ENCODE measurements at regions not wholly inside any gene's neighbourhood (a gene's known extent, or its start where the extent isn't known, plus 50 kb on each side); places are given as distances from the start of the nearest gene placed in this dataset.

DNA sequence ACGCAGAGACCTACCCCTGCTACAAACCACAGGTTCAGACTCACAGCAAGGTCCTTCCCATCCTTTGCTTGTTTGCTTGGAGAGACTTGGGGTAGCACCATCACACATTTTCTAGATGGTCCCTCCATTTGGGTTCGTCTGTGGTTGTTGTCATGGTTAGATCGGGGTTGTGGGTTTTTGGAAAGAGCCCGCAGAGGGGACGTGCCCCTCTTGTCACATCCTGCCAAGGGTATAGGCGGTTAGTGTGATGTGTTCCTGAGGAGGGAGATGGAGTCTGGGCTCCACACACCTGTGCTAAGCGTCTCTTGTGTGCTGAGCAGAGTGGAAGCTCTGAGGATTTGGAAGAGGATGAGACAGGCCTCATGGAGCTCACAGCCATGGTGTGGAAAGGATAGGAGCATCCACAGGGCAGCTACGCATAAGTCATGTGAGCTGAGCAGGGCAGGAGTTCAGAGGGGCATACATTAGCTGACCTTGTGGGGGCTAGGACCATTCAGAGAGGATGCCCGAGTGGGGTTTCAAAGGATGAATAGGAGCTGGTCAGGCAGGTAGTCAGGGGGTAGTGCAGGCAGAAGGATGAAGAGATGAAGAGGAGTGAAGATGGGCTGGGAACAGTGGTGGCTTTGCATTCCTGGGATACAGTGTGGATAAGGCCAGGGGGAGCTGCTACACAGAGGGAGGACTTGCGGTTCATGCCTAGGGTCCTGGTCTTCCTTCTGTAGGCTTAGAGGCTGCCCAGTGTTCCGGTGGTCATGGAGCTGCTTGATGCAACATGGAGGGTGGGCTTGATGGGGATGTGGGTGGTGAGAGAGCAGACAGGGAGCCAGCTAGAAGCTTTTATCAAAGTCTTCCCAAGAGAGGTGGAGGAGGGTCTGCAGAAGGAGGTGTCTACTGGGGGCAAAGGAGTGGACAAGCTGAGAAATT, 62.9 kb downstream of the ACKR3 start:
- DNase-seq = no peak
- Histone ChIP-seq H3K4me3 (ENCODE audit: low read depth in 1 of 3, low read length in 3 of 3) (no peak overlapping the region), H3K9me3 (ENCODE audit: control insufficient read depth in 2 of 2, insufficient read depth in 1 of 2, low read depth in 1 of 2, low read length in 1 of 2) (no peaks in the 10 kb centered on the region), H3K4me1 (ENCODE audit: control insufficient read depth in 3 of 3, insufficient read depth in 2 of 3, low read depth in 1 of 3, low read length in 2 of 3) (no peaks in the 10 kb centered on the region), H3K27me3 (ENCODE audit: control insufficient read depth in 3 of 3, insufficient read depth in 3 of 3, low read length in 3 of 3) (no peaks in the 10 kb centered on the region), H3K27ac (ENCODE audit: low read depth in 1 of 3, low read length in 2 of 3) (no peak overlapping the region), H3K36me3 (ENCODE audit: control insufficient read depth in 3 of 3, insufficient read depth in 2 of 3, low read depth in 1 of 3, low read length in 3 of 3) (no peaks in the 10 kb centered on the region)
- WGBS, 3 donors = 79 to 90% (median 88%) methylated on average over 11 of the region's 11 CpGs
- no peak for FAIRE-seq

DNA sequence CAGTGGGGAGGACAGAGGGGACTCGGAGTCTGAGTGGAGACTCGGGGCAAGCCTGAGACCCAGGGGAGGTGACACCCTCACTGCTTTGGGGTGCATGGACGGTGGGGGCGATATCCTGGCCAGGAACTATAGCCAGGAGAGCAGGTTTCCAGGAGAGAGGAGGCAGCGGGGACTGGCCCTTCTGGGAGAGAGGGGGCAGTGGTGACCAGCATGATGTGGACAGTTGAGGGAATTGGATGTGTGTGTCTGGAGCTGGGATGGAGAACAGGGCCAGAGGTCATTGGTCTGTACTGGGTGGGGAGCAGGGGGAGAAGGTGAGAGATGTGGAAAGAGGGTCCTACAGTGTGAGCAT, 63.6 kb downstream of the ACKR3 start:
- WGBS, 3 donors = 66 to 83% (median 70%) methylated on average over 5 of the region's 5 CpGs

DNA sequence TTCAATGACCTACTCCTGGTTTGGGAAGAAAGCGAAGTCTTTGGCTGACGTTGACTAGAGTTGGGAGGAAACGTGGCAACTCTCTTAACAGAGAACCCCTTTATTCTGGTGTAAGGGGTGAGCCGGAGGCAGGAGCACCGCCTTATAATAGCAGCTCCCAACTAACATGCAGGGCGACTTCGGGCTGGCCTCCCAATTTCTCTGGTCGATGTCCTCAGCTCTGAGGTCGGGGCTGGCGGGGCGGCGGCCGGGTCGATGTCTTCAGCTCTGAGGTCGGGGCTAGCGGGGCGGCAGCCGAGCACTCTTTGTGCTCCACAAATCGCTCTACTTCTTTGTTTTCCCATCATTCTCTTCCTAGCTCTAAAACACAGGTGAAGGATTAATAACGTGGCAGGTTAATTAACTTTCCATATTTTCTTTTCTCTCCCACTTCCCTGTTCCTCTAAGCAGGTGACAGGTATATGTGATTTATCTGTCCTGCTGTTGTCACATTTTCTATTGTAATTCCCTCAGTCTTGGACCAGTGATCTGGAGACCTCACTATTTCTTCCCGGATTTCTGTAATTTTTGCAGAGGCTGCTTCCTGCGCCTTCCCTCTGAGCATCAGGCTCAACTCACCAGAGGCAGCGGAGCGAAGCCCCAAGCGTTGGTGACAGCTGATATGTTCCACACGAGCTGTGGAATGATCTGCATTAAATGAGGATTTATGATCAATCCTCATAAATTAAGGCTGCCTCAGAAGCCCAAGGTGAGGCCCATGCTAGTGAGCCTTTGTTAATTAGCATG, 64.3 kb downstream of the ACKR3 start:
- no peaks in the 10 kb centered on the region for H3K27me3 ChIP-seq (ENCODE audit: control insufficient read depth in 3 of 3, insufficient read depth in 3 of 3, low read length in 3 of 3)
- no peak for DNase-seq
- H3K4me3 ChIP-seq (ENCODE audit: low read depth in 1 of 3, low read length in 3 of 3) = no peak overlapping the region
- no peaks in the 10 kb centered on the region for H3K9me3 ChIP-seq (ENCODE audit: control insufficient read depth in 2 of 2, insufficient read depth in 1 of 2, low read depth in 1 of 2, low read length in 1 of 2)
- no peak overlapping the region for H3K27ac ChIP-seq (ENCODE audit: low read depth in 1 of 3, low read length in 2 of 3)
- no peak for FAIRE-seq
- no peaks in the 10 kb centered on the region for H3K4me1 ChIP-seq (ENCODE audit: control insufficient read depth in 3 of 3, insufficient read depth in 2 of 3, low read depth in 1 of 3, low read length in 2 of 3)
- no peaks in the 10 kb centered on the region for H3K36me3 ChIP-seq (ENCODE audit: control insufficient read depth in 3 of 3, insufficient read depth in 2 of 3, low read depth in 1 of 3, low read length in 3 of 3)
- 87 to 91% (median 87%) methylated on average over 26 of the region's 26 CpGs for WGBS, 3 donors

More for the DNA sequence above, 63.6 kb downstream of the ACKR3 start:
- Histone ChIP-seq H3K4me3 (ENCODE audit: low read depth in 1 of 3, low read length in 3 of 3) (no peak overlapping the region), H3K9me3 (ENCODE audit: control insufficient read depth in 2 of 2, insufficient read depth in 1 of 2, low read depth in 1 of 2, low read length in 1 of 2) (no peaks in the 10 kb centered on the region), H3K27me3 (ENCODE audit: control insufficient read depth in 3 of 3, insufficient read depth in 3 of 3, low read length in 3 of 3) (no peaks in the 10 kb centered on the region), H3K4me1 (ENCODE audit: control insufficient read depth in 3 of 3, insufficient read depth in 2 of 3, low read depth in 1 of 3, low read length in 2 of 3) (no peaks in the 10 kb centered on the region), H3K27ac (ENCODE audit: low read depth in 1 of 3, low read length in 2 of 3) (no peak overlapping the region), H3K36me3 (ENCODE audit: control insufficient read depth in 3 of 3, insufficient read depth in 2 of 3, low read depth in 1 of 3, low read length in 3 of 3) (no peaks in the 10 kb centered on the region)
- no peak for DNase-seq
- FAIRE-seq = no peak

DNA sequence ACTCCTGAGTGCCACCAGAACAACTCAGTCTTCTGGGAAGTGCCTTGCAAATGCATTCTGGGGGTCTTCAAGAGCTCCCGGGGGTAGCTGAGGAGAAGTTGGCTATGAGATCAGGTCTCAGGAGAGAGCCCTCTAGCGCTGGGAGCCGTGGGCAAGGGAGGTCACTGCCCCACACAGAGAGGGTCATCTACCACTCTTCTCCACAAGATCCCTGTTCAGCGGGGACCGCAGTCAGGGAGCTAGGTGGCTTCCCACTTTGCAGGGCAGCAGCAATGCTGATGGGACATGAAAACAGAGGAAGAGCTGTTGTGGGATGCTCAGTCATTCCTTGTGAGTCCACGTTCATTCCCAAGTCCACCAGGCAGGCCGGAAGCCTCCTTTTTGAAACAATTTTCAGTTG, 66.6 kb downstream of the ACKR3 start:
- H3K27ac ChIP-seq (ENCODE audit: low read depth in 1 of 3, low read length in 2 of 3) = no peak overlapping the region
- H3K9me3 ChIP-seq (ENCODE audit: control insufficient read depth in 2 of 2, insufficient read depth in 1 of 2, low read depth in 1 of 2, low read length in 1 of 2) = peaks cover 0 to 8% of the 10 kb centered on the region in 2 donors
- 87 to 93% (median 92%) methylated on average over 7 of the region's 7 CpGs for WGBS, 3 donors
- H3K4me1 ChIP-seq (ENCODE audit: control insufficient read depth in 3 of 3, insufficient read depth in 2 of 3, low read depth in 1 of 3, low read length in 2 of 3) = no peaks in the 10 kb centered on the region
- no peak overlapping the region for H3K4me3 ChIP-seq (ENCODE audit: low read depth in 1 of 3, low read length in 3 of 3)
- H3K36me3 ChIP-seq (ENCODE audit: control insufficient read depth in 3 of 3, insufficient read depth in 2 of 3, low read depth in 1 of 3, low read length in 3 of 3) = no peaks in the 10 kb centered on the region
- FAIRE-seq (no peak), DNase-seq (no peak)
- H3K27me3 ChIP-seq (ENCODE audit: control insufficient read depth in 3 of 3, insufficient read depth in 3 of 3, low read length in 3 of 3) = no peaks in the 10 kb centered on the region

DNA sequence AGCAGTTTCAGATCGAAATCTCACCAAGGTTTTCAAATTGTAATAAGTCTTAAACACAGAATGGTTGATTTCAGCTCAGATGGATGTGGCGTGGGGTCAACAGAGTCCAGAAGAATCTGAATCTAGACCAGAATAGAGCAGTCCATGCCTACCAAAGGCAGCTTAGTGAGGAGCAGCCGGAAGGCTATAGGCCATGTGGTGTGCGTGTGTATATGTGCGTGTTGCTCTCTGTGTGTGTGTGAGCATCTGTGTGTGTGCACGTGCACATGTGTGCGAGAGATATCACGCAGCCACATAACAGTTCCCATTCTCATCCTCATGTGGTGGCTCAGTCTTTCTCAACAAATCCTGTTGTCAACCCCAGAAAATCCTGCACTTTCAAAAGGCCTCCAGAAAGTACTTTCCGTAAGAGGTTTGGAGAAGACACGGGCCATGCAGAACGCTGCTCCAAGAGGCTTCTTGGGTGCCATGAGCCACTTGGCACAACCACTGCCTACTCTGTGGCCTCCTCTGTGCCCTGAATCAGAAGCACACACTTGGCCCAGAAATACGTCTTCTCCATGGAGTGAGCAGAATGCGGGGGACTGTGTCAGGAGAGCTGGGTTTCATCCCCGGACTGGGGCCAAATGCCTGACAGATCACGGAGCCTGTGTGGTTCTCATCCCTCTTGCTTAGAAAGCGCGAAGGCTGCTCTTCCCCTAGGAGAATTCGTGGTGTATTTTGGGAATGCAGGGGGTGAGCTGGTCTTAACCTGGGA, 67.3 kb downstream of the ACKR3 start:
- DNase-seq (no peak), FAIRE-seq (no peak)
- no peaks in the 10 kb centered on the region for H3K36me3 ChIP-seq (ENCODE audit: control insufficient read depth in 3 of 3, insufficient read depth in 2 of 3, low read depth in 1 of 3, low read length in 3 of 3)
- H3K27ac ChIP-seq (ENCODE audit: low read depth in 1 of 3, low read length in 2 of 3) = no peak overlapping the region
- no peaks in the 10 kb centered on the region for H3K27me3 ChIP-seq (ENCODE audit: control insufficient read depth in 3 of 3, insufficient read depth in 3 of 3, low read length in 3 of 3)
- H3K4me3 ChIP-seq (ENCODE audit: low read depth in 1 of 3, low read length in 3 of 3) = no peak overlapping the region
- peaks cover 0 to 13% of the 10 kb centered on the region in 2 donors for H3K9me3 ChIP-seq (ENCODE audit: control insufficient read depth in 2 of 2, insufficient read depth in 1 of 2, low read depth in 1 of 2, low read length in 1 of 2)
- no peaks in the 10 kb centered on the region for H3K4me1 ChIP-seq (ENCODE audit: control insufficient read depth in 3 of 3, insufficient read depth in 2 of 3, low read depth in 1 of 3, low read length in 2 of 3)
- WGBS, 3 donors = 90 to 92% (median 92%) methylated on average over 18 of the region's 18 CpGs

DNA sequence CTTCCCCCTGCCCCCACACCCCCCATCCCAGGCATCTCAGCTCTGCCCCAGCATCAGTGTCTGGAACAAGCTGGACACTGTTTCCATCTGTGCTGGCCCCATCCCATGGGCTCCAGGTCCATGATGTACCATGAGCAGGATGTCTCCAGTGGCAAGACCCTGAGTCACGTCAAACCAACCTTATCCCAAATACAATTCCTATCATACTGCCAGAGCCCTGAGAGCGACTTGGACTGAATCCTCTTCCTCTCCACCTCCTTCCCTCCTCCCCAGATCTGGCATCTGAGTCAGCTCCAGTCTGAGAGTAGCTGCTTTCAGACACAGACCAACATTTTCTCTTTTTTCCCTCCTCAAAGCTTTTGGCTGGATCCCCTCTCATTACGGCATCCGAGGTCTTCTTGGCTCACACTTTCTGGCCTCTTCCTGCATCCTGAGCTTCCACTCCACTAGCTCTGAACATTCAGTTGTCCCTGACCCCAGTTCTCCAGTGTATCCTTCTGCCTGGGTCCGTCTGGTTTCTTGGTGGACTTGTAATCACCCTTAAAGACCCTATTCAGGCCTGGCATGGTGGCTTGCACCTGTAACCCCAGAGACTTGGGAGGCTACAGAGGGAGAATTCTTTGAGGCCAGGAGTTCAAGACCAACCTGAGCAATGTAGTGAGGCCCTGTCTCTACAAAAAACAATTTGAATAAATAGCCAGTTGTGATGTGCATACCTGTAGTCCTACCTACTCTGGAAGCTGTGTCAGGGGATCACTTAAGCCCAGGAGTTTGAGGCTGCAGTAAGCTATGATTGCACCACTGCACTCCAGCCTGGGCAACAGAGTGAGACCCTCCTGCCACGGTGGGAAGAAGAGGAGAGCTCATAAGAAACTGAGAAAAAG, 68.3 kb downstream of the ACKR3 start:
- H3K27ac ChIP-seq (ENCODE audit: low read depth in 1 of 3, low read length in 2 of 3) = no peak overlapping the region
- peaks cover 0 to 16% of the 10 kb centered on the region in 2 donors for H3K9me3 ChIP-seq (ENCODE audit: control insufficient read depth in 2 of 2, insufficient read depth in 1 of 2, low read depth in 1 of 2, low read length in 1 of 2)
- H3K4me3 ChIP-seq (ENCODE audit: low read depth in 1 of 3, low read length in 3 of 3) = no peak overlapping the region
- no peak for FAIRE-seq
- WGBS, 3 donors = 69 to 77% (median 71%) methylated on average over 6 of the region's 6 CpGs
- no peak for DNase-seq
- no peaks in the 10 kb centered on the region for H3K27me3 ChIP-seq (ENCODE audit: control insufficient read depth in 3 of 3, insufficient read depth in 3 of 3, low read length in 3 of 3)
- H3K36me3 ChIP-seq (ENCODE audit: control insufficient read depth in 3 of 3, insufficient read depth in 2 of 3, low read depth in 1 of 3, low read length in 3 of 3) = no peaks in the 10 kb centered on the region
- peaks cover 0 to 1% (median 0%) of the 10 kb centered on the region in 3 donors for H3K4me1 ChIP-seq (ENCODE audit: control insufficient read depth in 3 of 3, insufficient read depth in 2 of 3, low read depth in 1 of 3, low read length in 2 of 3)

DNA sequence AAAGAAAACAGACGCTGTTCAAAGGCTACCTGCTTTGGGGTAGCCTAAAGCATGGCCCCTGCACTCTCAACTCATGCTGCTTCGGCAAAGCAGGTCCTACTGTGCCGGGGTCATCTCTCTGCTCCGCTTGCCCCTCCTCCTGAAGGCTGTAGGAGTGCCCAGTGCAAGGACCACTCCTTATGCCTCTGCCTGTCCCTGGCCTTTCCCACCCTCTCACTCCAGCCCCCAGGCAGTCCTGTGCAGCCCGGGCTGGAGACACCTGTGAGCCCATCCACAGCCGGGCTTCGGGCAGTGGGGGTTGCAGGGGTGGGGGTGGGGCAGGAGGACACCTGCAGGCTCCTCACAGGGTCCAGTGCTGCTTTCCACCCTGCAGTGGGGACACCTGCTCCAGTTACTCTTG, 69.1 kb downstream of the ACKR3 start:
- H3K27me3 ChIP-seq (ENCODE audit: control insufficient read depth in 3 of 3, insufficient read depth in 3 of 3, low read length in 3 of 3) = no peaks in the 10 kb centered on the region
- FAIRE-seq (no peak), DNase-seq (no peak)
- peaks cover 0 to 19% of the 10 kb centered on the region in 2 donors for H3K9me3 ChIP-seq (ENCODE audit: control insufficient read depth in 2 of 2, insufficient read depth in 1 of 2, low read depth in 1 of 2, low read length in 1 of 2)
- peaks cover 0 to 4% (median 0%) of the 10 kb centered on the region in 3 donors for H3K4me1 ChIP-seq (ENCODE audit: control insufficient read depth in 3 of 3, insufficient read depth in 2 of 3, low read depth in 1 of 3, low read length in 2 of 3)
- H3K27ac ChIP-seq (ENCODE audit: low read depth in 1 of 3, low read length in 2 of 3) = no peak overlapping the region
- no peaks in the 10 kb centered on the region for H3K36me3 ChIP-seq (ENCODE audit: control insufficient read depth in 3 of 3, insufficient read depth in 2 of 3, low read depth in 1 of 3, low read length in 3 of 3)
- WGBS, 3 donors = 69 to 84% (median 75%) methylated on average over 7 of the region's 7 CpGs
- no peak overlapping the region for H3K4me3 ChIP-seq (ENCODE audit: low read depth in 1 of 3, low read length in 3 of 3)

Data from small intestine (tissue), 7 donors.